Amniotic epithelial cell (primary cell): ENCODE measurements at regions not wholly inside any gene's neighbourhood (a gene's known extent, or its start where the extent isn't known, plus 50 kb on each side); places are given as distances from the start of the nearest gene placed in this dataset.
"Not testable (repeated sequence)": the region's sequence is repeated elsewhere in the genome, so short reads cannot be mapped to it uniquely, and the experiment has no call there.

Experiments used
- DNase-seq: peaks from one replicate; pipeline ENCODE4 v3.0.0-alpha.2; 2010; ENCODE audit warnings: low read depth

GRCh38 chr2:2466534-2466933 is 135.5 kb upstream of the MYT1L start:
- DNase-seq: no peak

DNA sequence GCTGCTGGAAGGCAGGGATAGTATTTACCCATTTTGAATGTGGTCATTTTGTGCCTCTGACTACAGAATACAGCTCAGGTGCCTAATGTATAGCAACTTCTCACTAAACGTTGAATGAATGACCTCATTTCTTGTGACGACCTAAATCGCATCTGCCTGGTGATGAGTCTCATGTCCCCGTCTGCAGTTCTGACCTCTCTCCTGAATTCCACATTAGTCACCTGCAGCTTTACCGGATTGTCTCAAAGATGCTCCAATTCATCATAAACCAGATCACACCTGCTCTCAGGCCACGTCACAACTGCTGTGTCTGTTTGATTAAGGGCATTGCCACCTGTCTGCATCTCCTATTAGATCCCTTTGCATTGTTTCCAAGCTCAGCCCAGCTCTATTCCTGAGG is 133.6 kb upstream of the MYT1L start:
- no peak for DNase-seq

DNA sequence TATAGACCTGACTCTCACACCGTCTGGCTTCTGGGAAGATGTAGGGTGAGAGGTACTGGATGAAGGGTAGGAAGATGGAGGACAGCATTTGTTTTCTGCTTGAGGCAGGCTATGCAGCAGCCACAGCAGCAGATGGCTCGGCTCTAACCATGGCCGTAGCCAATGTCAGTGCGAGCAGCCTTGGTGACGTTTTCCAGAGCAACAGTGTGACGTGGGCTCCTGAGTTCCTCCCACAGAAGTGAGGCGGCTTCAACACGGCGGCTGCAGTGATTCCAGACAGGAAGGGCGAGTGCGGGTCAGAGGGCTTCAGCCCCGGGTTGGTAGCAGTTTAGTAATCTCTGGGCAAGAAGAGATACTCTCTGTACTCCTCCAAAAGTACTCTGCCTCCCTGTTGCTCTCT is 133.0 kb upstream of the MYT1L start:
- no peak for DNase-seq

GRCh38 chr2:2456721-2457120 is 125.6 kb upstream of the MYT1L start:
- no peak for DNase-seq

DNA sequence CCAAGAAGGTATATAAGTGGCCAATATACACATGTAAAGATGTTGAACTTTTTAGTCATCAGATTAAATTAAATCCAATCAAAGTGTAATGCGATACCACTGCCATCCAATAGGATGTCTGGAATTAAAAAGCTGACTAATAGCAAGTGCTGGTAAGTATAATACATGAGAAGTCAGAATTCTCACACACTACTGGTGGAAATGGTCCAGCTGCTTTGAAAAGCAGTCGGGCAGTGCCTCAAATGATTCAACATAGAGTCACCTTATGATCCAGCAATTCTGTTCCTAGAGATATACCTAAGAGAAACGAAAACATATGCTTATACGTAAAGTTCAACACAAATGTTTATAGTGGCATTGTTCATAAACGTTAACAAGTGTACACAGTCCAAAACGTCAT is 124.1 kb upstream of the MYT1L start:
- no peak for DNase-seq

DNA sequence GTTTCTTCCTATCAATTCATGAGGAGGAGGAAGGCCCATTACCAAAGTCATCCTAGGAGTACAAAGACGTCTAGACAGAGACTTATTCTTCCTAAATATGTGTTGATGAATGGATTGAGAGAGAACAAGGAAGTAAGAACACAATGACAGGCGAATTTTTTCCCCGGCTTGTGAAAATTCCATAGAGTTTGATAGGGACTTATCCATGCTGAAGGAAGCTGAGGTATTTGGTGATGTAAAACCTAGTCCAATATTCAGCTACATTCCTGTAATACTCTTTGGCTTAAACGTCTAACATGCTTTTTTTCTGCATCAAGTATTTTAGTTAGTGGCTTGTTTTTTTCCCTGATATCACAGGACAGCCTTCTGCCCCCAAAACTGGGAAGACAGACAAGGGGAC is 121.9 kb upstream of the MYT1L start:
- no peak for DNase-seq

- DNase-seq: not testable (repeated sequence)
These were observed 120.2 kb upstream of the MYT1L start for GRCh38 chr2:2451275-2451674.

DNA sequence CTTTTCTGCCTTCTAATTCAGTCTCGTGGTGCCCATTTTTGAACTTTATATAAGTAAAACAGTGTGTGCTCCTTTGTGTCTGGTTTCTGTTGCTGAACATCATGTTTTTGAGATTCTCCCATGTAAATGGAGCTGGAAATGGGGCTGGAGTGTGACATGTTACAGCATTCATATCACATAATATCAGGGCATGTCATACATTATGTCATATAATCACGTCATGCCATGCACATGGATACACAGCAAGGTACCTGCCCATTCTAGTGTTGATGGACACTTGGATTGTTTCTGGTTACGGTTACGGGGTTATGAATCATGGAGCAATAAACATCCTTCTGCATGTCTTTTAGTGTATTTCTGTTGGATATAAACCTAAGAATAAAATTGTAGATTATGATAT is 117.1 kb upstream of the MYT1L start:
- no peak for DNase-seq

DNA sequence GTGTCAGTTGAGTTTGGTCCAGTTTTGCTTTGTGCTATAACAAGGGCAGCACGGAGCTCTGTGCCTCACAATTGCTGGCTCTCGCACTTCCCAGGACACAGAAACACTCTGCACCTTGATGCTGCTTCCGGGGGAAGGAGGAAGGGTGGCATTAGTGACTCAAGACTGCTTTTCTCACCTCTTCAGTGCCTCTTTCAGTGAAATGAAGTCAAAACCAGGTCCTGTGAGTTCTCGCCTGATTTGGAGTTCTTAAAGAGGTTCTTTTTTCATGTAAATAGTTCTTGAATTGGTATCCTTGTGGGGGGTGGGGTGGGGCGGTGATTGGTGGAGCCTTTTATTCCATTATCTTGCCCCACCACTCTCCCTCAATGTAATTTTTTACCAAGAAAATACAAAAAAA is 91.5 kb upstream of the MYT1L start:
- no peak for DNase-seq

DNA sequence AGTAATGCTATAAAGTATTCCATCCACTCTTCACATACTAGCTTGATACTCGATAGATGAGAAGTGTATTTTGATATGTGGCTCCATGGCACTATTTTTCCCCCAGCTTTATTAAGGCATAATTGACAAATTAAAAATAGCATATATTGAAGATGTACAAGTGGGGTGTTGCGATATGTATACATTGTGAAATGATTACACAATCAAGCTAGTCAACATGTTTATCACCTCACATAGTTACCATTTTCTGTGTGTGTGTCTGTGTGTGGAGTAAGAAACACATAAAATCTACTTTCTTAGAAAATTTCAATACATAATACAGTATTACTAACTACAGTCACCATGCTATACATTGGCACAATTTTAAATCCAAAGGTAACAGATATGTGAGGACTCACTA is 82.5 kb upstream of the MYT1L start:
- no peak for DNase-seq

- no peak for DNase-seq
These were observed 79.9 kb upstream of the MYT1L start for GRCh38 chr2:2410987-2411386.

DNA sequence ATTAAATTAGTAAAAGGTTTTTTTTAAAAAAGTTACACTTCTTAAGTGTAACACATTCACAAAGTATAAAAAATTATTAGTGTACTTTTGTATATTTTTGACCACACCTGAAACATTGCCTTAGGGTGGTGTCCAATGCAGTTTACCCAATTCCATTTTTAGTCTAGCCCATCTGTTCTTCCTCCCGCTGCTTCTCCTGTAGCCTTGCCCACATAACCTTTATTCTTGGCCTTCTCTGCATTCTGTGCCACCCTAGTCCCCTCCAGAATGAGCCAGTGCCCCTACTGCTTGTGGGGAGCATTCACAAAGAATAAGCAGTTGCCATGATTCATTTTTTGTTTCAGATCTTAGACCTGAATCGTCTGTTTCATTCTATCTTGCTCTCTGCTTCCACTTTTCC is 78.4 kb upstream of the MYT1L start:
- no peak for DNase-seq

DNA sequence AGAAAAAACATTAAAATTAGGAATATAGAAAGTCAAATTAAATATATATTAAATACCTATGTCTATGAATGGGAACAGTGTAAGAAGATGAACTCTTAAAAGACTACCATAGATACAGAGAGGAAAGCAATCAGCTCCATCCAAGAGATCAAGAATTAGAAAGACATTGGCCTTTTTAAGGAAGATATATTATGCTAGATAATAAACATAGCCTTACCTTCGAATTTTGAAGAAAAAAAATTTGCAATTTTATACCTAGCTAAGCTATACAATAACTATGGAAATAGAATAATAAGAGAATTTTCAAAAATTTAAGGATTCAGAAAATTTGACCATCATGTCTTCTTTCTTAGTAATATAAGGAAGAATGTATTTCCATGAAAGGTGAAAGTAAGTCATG is 74.7 kb upstream of the MYT1L start:
- DNase-seq: no peak

GRCh38 chr2:2400286-2401038 is 69.4 kb upstream of the MYT1L start:
- DNase-seq: no peak

DNA sequence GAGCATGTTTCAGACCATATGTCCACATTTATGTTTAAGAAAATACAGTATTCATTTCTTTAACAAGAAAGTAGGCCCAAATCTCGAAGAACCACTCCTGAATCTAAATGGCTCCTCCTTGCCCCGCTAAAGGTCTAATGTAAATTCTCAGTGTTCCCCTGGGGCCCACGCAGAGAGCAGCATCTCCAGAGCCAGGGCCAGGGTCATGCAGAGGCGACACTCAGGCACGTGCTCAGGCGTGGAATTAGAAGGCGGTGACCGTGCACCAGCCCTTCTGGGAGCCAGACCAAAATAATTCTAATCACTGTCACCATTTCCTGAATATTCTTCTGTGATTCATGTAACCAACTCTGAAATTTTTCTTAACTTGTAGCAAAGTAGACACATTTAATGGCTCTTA is 68.3 kb upstream of the MYT1L start:
- DNase-seq: no peak

DNA sequence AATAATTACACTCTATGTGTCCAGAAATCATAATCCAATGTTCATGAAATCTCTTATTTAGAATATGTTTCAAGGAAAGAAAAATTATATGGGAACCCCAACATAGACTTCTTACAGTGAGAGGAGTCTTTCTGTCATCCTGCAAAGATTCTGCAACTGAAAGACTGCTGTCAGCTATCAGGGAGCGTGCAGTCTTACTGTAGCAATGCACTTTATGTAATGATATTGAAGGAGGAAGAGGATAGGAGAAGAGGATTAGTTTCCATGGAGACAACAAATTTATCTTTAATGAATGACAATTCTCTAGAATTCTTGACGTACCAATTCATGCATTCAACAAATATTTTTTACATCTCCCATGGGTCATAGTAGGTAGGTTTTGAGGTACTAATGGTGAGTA is 61.3 kb upstream of the MYT1L start:
- no peak for DNase-seq

GRCh38 chr2:2389215-2389614 is 58.1 kb upstream of the MYT1L start:
- DNase-seq: no peak
